Spleen (tissue), 7 donors: ENCODE measurements at regions not wholly inside any gene's neighbourhood (a gene's known extent, or its start where the extent isn't known, plus 50 kb on each side); places are given as distances from the start of the nearest gene placed in this dataset.

Experiments used
- CTCF ChIP-seq, 11 experiments: fragments of 200-600 bp in 7 of 11; fragments of 450-650 bp in 4 of 11; sonication (generic) in 4 of 11; IDR thresholded peaks in 8 of 11; conservative IDR thresholded peaks in 3 of 11; 1 replicate in 7 of 11; 2 replicates in 4 of 11; pipeline versions ENCODE4 v1.4.0 to v1.8.0; 2016 to 2021; ENCODE audit warnings: antibody characterized with exemption in 11 of 11, inconsistent platforms in 4 of 11, mild to moderate bottlenecking in 1 of 11
- POLR2A ChIP-seq, 3 donors: fragments of 450-650 bp; IDR thresholded peaks; one replicate each; pipeline ENCODE4 v1.5.1; 2017; ENCODE audit warnings: antibody characterized with exemption in 3 of 3, mild to moderate bottlenecking in 1 of 3
- donor health status: DM: no; HTN: no; CAD: no; lungs with moderate emphysema.
- donor health status: DM: no; HTN: no; CAD: no.
- donor health status: DM: no; HTN: no; CAD: no.

GRCh38 chr15:37731146-37731746, 203.2 kb upstream of the TMCO5A start:
- TF ChIP-seq CTCF (IDR thresholded peaks at IDR 0.05 in 8 of 11, conservative IDR thresholded peaks at IDR 0.05 in 3 of 11) (no peak), POLR2A (IDR thresholded peaks at IDR 0.05) (no peak)
